Loucy (cell line): ENCODE measurements at regions not wholly inside any gene's neighbourhood (a gene's known extent, or its start where the extent isn't known, plus 50 kb on each side); places are given as distances from the start of the nearest gene placed in this dataset.

Experiments used
- H2AFZ ChIP-seq: fragments of 200-600 bp; sonication (generic); 2 replicates; pipeline ENCODE4 v1.6.0; 2016; ENCODE audit warnings: antibody characterized with exemption, mild to moderate bottlenecking, low read length, moderate library complexity
- H3F3A ChIP-seq: fragments of 200-600 bp; 2 replicates; pipeline ENCODE4 v1.6.0; 2016; ENCODE audit warnings: antibody characterized with exemption, low read depth, mild to moderate bottlenecking
- H3K27me3 ChIP-seq: fragments of 200-600 bp; sonication (generic); 2 replicates; pipeline ENCODE4 v1.6.1; 2014; ENCODE audit warnings: low read length, mild to moderate bottlenecking; ENCODE audit not compliant: insufficient read depth, poor library complexity, severe bottlenecking
- H3K36me3 ChIP-seq: fragments of 200-600 bp; sonication (generic); 2 replicates; pipeline ENCODE4 v1.6.1; 2016; ENCODE audit warnings: low read length; ENCODE audit not compliant: insufficient read depth
- H3K4me1 ChIP-seq: fragments of 200-600 bp; sonication (generic); 2 replicates; pipeline ENCODE4 v1.5.1; 2014; ENCODE audit warnings: low read length, mild to moderate bottlenecking; ENCODE audit not compliant: insufficient read depth, poor library complexity, severe bottlenecking
- H3K4me2 ChIP-seq: fragments of 200-600 bp; sonication (generic); 2 replicates; pipeline ENCODE4 v1.6.0; 2014; ENCODE audit warnings: antibody characterized with exemption, low read length, low read depth, mild to moderate bottlenecking; ENCODE audit not compliant: poor library complexity, severe bottlenecking
- H3K4me3 ChIP-seq: fragments of 200-600 bp; sonication (generic); 2 replicates; pipeline ENCODE4 v1.5.1; 2014; ENCODE audit warnings: low read length, mild to moderate bottlenecking, mixed read lengths; ENCODE audit not compliant: poor library complexity, severe bottlenecking
- H3K79me2 ChIP-seq: fragments of 200-600 bp; sonication (generic); 2 replicates; pipeline ENCODE4 v1.6.1; 2014; ENCODE audit warnings: low read length; ENCODE audit not compliant: insufficient read depth
- H3K9ac ChIP-seq: fragments of 200-600 bp; sonication (generic); 2 replicates; pipeline ENCODE4 v1.6.0; 2014; ENCODE audit warnings: mild to moderate bottlenecking, low read depth, low read length, moderate library complexity; ENCODE audit not compliant: poor library complexity, severe bottlenecking
- H3K9me2 ChIP-seq: fragments of 200-600 bp; sonication (generic); replicated peaks from 2 replicates; pipeline ENCODE4 v1.6.1; 2016; ENCODE audit warnings: low read depth, low read length, mixed read lengths
- H3K9me3 ChIP-seq: fragments of 200-600 bp; sonication (generic); 2 replicates; pipeline ENCODE4 v1.6.1; 2014; ENCODE audit warnings: mild to moderate bottlenecking, antibody characterized with exemption, low read length, low read depth; ENCODE audit not compliant: insufficient read depth
- H4K20me1 ChIP-seq: fragments of 200-600 bp; sonication (generic); 2 replicates; pipeline ENCODE4 v1.6.0; 2014; ENCODE audit warnings: antibody characterized with exemption, low read length, mild to moderate bottlenecking; ENCODE audit not compliant: insufficient read depth, poor library complexity, severe bottlenecking
- CTCF ChIP-seq: fragments of 200-600 bp; sonication (generic); conservative IDR thresholded peaks from 2 replicates; pipeline ENCODE4 v1.5.1; 2014; ENCODE audit warnings: mild to moderate bottlenecking, antibody characterized with exemption, low read length
- EZH2phosphoT487 ChIP-seq: fragments of 200-600 bp; IDR thresholded peaks from 2 replicates; pipeline ENCODE4 v1.6.1; 2018; ENCODE audit warnings: antibody characterized with exemption, mild to moderate bottlenecking, moderate library complexity, borderline replicate concordance

- Histone ChIP-seq H3K9me3 (no peaks in the 10 kb centered on the region), H2AFZ (no peak overlapping the region), H3K9ac (no peak overlapping the region), H3K4me1 (peaks cover 25% of the 10 kb centered on the region), H3K4me2 (no peak overlapping the region), H3K27me3 (no peaks in the 10 kb centered on the region), H3K4me3 (no peak overlapping the region), H3K79me2 (no peaks in the 10 kb centered on the region), H3K9me2 (no peaks in the 10 kb centered on the region), H3K36me3 (no peaks in the 10 kb centered on the region), H3F3A (no peaks in the 10 kb centered on the region), H4K20me1 (no peaks in the 10 kb centered on the region)
- TF ChIP-seq CTCF (no peak), EZH2phosphoT487 (no peak)
Observed at GRCh38 chr9:91040371-91041215, 239.0 kb downstream of the SYK start.

GRCh38 chr9:91042024-91042423, 240.4 kb downstream of the SYK start:
- no peaks in the 10 kb centered on the region for H4K20me1 ChIP-seq
- H3K36me3 ChIP-seq, result no peaks in the 10 kb centered on the region
- H3K27me3 ChIP-seq, result no peaks in the 10 kb centered on the region
- no peaks in the 10 kb centered on the region for H3K79me2 ChIP-seq
- no peak overlapping the region for H3K9ac ChIP-seq
- TF ChIP-seq CTCF, result no peak
- no peak overlapping the region for H3K4me3 ChIP-seq
- no peaks in the 10 kb centered on the region for H3K9me3 ChIP-seq
- no peaks in the 10 kb centered on the region for H3K9me2 ChIP-seq
- H3K4me2 ChIP-seq, result no peak overlapping the region
- peaks cover 19% of the 10 kb centered on the region for H3K4me1 ChIP-seq
- H2AFZ ChIP-seq, result no peak overlapping the region
- H3F3A ChIP-seq, result no peaks in the 10 kb centered on the region

DNA sequence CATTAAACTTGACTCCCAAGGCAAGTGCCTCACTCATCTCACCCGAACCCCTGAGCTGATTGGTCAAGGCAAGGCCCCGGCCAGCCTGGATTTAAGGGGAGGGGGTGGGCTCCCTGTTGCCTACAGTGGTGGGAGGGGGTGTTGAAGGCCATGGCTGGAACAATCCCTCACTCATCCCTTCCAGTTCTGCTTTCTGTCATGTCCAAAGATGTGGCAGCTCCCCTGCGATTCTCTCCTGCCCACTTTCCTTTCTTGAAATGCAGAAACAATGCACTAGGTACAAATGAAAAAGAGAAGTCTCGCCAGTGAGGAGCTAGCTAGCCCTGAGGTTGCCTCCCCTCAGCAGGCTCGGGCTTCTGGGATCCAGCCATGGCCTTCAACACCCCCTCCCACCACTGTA, 240.9 kb downstream of the SYK start:
- no peak for TF ChIP-seq EZH2phosphoT487
- no peak for TF ChIP-seq CTCF
- Histone ChIP-seq H3K9me3 (no peaks in the 10 kb centered on the region), H3K36me3 (no peaks in the 10 kb centered on the region), H3K9me2 (no peaks in the 10 kb centered on the region), H3K79me2 (no peaks in the 10 kb centered on the region), H3F3A (no peaks in the 10 kb centered on the region), H3K4me2 (no peak overlapping the region), H3K4me1 (peaks cover 21% of the 10 kb centered on the region), H4K20me1 (no peaks in the 10 kb centered on the region), H2AFZ (no peak overlapping the region), H3K27me3 (no peaks in the 10 kb centered on the region), H3K4me3 (no peak overlapping the region), H3K9ac (no peak overlapping the region)
